Left hindlimb (tissue), 1 donor: ENCODE measurements at regions not wholly inside any gene's neighbourhood (a gene's known extent, or its start where the extent isn't known, plus 50 kb on each side); places are given as distances from the start of the nearest gene placed in this dataset.
"Not testable (repeated sequence)": the region's sequence is repeated elsewhere in the genome, so short reads cannot be mapped to it uniquely, and the experiment has no call there.

ENCODE experiments used
- DNase-seq: peaks from one replicate; pipeline ENCODE4 v3.0.0-alpha.2; 2018

DNA sequence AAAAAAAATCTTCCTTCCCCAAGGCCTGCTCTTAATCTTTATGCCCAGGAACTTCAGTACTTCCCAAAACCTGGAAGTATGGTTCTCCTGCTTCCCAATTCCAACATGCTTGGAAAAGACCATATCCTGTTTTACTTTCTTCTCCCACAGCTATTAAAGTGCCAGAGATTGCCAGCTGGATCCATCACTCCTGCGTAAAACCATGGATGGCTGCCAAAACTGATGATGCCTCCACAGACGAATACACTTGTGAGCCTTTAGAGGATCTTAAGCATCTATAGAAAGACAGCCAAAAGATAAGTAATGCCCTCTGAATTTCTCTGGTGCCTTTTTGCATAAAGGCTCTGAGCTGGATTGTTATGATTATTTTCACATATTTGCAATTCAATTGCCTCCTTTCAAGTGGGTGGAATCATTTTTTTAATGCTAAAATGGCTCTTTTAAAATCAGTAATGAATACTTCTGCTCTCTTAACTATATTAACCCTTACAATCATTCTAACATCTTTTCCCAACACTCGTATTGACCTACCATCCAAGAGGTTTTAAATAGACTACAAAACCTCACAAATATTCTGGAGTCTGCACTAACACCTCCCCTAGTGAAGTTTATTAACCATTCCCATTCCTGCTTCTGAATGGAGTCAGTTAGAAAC is 1807.8 kb downstream of the BRINP3 start:
- DNase-seq = no peak

DNA sequence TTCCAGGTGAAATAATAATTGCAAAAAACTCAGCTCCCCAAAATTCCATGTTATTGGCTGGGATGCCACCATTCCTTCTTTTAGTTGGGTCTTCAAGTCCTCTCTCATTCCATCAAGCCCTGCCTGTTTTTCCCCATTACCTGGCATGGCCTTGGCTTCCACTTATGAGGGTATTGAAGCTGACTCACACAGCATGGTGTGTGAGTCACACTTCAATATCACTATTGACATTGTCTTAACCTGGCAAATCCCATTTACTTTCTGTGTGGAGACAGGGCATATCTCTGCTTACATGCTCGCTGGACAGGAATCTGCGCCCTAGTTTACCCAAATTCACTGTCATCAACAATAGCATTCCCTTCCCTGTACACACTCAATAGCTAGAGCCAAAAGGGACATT is 1806.8 kb downstream of the BRINP3 start:
- no peak for DNase-seq

DNA sequence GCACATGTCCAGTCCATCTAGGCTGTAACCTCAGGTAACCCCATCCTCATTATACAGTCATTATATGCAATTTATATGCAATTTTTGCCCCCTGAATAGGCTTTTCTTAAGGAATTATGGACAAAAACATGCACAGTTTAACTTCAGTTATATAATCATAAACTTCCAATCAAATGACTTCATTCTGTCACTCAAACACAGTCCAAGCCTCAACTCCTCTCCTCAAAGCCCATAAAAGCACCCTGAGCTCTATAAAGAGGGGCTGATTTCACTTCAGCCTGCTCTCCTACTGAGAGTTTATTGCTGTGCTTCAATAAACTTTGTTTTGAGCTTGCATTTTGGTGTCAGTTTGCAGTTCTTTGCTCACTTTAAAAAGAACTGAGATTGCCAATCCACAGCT is 1805.5 kb downstream of the BRINP3 start:
- DNase-seq = no peak

GRCh38 chr1:188689542-188689941 is 1788.1 kb downstream of the BRINP3 start:
- DNase-seq = no peak

DNA sequence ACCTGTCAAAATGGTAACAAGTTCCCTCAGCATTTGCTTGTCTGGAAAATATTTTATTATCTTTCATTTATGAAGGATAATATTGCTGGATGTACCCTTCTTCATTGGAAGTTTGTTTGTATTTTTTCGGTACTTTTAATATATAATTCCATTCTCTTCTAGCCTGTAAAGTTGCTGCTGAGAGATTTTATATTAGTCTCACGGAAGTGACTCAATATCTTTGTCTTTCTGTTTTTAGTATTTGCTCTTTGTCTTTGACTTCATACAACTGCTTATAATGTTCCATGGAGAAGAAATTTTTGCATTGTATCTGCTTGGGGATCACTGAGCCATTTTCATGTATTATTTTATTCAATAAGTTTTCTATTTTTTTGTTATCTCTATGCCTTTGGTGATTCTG is 1777.5 kb downstream of the BRINP3 start:
- DNase-seq = no peak

- DNase-seq = no peak
Observed at GRCh38 chr1:188706742-188707141, 1770.9 kb downstream of the BRINP3 start.

- DNase-seq = no peak
Observed at GRCh38 chr1:188708795-188709535, 1768.7 kb downstream of the BRINP3 start.

- DNase-seq = no peak
Observed at GRCh38 chr1:188715566-188715965, 1762.1 kb downstream of the BRINP3 start.

- no peak for DNase-seq
Observed at GRCh38 chr1:188719735-188720134, 1757.9 kb downstream of the BRINP3 start.

- no peak for DNase-seq
Observed at GRCh38 chr1:188723332-188724020, 1754.2 kb downstream of the BRINP3 start.

DNA sequence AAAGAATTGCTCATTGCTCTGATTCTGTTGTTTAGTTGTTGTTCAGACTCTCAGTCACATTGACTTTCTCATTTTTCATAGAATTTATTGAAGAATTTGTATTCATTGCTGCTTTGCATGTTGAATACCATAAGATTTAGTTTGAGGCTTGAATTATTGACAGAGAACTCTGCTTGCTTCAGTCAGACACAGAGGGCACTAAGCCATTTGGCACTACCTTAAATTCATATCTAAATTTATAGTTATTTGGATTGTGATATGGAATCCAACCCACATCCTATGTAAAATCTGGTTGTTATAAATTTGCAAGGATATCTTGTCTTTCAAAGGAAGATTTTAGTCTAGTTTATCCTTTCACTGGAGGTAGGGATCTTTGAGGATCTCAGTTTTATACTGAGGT is 1748.6 kb downstream of the BRINP3 start:
- DNase-seq = no peak

DNA sequence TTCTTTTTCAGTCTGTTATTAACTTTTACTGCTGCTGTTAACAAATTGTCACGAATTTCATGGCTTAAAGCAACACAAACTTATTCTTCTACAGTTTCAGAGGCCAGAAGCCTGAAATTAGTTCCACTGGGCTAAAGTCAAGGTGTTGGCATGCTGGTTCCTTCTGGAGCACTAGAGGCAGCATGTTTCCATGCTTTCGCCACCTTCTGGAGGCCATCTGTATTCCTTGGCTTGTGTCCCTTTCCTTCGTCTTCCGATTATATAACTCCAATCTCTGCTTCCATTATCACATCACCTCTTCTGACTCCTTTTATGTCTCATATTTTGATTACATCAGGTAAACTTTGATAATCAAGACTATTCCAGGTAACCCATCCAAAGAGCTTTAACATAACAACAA is 1742.1 kb downstream of the BRINP3 start:
- no peak for DNase-seq

GRCh38 chr1:188749275-188749674 is 1728.4 kb downstream of the BRINP3 start:
- not testable (repeated sequence) for DNase-seq

- DNase-seq = not testable (repeated sequence)
Observed at GRCh38 chr1:188752027-188752426, 1725.6 kb downstream of the BRINP3 start.

DNA sequence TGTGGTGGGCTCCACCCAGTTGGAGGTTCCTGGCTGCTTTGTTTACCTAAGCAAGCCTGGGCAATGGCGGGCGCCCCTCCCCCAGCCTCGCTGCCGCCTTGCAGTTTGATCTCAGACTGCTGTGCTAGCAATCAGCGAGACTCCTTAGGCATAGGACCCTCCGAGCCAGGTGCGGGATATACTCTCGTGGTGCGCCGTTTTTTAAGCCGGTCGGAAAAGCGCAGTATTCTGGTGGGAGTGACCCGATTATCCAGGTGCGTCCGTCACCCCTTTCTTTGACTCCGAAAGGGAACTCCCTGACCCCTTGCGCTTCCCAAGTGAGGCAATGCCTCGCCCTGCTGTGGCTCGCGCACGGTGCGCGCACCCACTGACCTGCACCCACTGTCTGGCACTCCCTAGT is 1719.9 kb downstream of the BRINP3 start:
- not testable (repeated sequence) for DNase-seq

DNA sequence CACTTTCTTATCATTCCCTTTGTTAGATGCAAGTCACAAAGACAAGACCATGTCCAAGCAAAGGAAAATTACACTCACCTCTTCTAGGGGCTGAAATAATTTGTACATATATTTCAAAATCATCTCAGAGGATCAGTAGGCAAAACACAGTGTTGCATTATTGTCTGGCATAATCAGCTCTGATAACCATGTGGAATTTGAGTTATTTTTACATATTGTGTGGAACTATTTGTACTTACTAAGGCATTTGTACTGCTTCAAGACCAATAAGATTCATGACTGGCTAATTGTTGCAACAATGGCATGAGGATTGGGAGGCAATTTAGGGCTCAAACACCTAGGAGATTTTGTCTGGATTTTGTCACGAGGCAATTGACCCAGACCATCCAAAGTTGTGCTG is 1716.4 kb downstream of the BRINP3 start:
- DNase-seq = no peak

DNA sequence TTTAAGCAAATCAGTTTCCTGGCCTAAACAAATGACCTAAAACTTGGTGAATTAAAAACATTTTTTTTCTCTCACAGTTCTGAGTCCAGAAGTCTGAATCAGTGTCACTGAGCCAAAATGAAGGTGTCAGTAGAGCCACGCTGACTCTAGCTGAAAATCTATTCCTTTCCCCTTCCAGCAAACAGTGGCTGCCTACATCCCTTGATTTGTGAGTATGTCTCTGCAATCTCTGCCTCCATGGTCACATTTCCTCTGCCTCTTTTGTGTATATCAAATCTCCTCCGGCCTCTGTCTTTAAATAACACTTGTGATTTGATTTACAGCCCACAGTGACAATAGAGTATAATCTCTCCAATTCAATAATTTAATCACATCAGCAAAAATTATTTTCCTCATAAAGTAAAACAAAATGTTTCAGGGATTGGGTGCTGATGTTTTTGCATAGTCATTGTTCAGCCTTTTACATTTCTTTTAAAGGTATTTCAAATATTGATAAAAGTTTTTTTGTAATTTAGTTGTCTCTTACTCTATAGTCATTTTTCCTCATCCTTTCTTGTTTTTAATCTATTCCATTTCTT is 1715.4 kb downstream of the BRINP3 start:
- no peak for DNase-seq

DNA sequence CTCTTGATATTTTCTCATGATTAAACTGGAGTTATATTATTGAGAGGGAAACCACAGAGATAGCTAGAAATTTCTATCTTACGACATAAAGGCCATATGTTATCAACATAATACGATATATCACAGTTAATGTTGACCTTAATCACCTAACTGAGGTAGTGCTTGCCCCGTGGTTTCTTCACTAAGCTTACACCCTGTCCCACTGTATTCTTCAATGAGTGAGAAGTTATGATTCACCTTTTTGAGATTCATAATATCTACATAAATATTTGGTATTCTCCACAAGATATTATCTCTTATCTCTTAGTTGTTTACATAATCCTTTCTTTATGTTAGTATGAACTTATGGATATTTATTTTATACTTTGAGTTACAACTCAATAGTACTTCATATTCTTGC is 1714.1 kb downstream of the BRINP3 start:
- DNase-seq = no peak

DNA sequence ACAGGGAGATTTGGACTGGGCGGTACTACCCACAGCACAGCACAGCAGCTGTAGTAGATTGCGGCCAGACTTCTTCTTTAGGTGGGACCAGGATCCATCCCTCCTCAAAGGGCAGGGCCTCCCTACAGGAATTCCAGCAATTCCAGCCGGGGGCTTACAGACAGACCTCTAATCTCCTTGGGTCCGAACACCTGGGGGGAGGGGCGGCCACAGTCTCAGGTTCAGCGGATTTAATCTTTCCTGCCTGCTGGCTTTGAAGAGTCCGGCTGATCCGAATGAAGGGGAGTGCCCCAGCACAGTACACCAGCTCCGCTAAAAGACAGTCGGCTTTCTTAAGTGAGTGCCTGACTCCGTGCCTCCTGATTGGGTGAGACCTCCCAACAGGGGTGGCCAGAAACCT is 1708.5 kb downstream of the BRINP3 start:
- DNase-seq = no peak

- DNase-seq = no peak
Observed at GRCh38 chr1:188769936-188770335, 1707.7 kb downstream of the BRINP3 start.

DNA sequence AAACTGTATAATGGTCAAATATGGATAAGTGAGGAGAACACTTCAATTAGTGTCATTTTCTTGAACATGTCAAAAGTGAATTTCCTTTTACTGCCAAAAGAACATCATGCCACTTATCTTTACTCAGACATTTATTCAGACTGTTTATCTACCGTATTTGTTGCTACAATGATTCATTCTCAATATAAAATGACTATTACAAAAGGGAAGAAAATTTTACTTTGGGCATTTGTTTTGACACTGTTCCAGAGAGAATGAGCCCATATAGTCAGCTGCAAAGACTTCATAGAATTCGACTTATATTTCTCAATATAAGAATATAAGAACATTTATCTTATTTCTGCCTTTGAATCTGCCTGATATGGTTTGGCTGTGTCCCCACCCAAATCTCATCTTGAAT is 1699.1 kb downstream of the BRINP3 start:
- no peak for DNase-seq

GRCh38 chr1:188782220-188782841 is 1695.3 kb downstream of the BRINP3 start:
- DNase-seq = no peak

DNA sequence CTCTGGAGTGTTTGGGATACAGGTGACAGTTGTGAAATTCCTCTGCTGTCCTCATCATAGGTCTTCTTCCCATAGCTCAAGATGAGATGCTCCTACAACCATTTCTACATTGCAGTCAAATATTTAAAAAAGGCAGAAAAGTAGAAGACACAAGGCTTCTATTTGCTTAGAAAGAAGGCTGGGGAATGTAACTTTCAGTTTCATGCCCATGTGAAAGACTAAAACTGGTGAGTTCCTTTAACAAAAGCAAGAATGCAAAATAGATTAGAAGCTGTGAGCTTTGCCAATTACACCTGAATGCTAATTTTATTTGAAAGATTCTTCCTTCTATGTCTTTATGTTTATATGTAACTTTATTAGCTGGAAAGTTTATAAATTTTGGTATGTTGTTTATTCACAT is 1682.7 kb downstream of the BRINP3 start:
- no peak for DNase-seq
